ENCODE measurements at regions not wholly inside any gene's neighbourhood (a gene's known extent, or its start where the extent isn't known, plus 50 kb on each side); places are given as distances from the start of the nearest gene placed in this dataset.
A peak's percentile ranks its signal among the peaks of the same experiment; 100 is the strongest.

DNA sequence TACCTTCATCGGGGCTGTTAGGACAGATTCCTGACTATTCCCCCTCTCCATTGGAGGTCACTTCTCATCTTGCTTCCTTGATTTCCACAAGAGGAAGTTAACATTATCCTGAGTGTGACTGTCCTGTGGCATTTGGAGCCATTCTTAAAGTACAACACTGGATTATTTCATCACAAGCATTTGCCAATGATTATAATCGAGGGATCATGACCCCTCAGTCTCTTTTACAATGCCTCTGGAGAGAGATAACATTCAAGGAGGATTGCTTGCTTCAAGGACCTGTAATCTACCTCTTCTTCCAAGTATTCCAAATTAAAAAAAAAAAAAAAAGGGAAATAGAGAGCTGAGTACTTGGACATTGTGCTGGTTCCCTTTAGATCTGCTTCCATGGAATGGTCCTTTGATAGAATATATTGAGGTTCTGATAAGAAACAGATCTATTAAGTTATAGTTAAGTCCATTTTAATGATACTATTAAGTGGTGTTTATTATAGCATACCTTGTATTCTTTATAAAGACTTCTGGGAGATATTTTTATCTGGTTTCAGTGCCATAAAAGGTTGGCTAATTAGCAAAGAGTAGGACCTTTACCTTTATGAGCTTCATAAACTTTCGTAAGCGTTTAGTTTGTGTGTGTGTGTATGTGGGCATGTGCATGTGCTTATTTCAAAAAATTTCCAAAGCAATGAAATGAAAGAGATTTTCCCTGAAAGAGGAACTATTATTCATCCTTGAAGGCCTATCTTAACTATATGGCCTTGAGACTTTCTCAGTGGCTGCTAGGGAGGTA lies 469.1 kb downstream of the DHX35 start:
- DNase-seq, result no peak

DNA sequence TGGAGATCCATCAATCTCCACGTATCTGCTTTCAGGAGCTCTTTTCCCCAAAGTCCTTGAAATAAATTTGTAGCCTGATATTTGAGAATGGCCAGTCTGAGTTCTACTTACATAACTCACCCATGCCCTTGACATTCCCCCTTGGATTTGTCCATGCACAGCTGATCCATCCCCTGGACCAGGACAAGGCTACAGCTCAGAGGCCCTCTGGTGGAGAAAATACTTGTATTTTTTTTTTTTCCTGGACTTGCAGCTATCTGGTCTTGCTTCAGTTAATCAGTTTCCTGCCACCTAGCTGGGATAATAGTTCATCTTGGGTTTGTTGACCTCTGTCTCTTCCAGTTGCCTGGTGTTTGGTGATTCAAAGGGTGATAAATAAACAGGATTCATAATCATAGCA lies 467.6 kb downstream of the DHX35 start:
- DNase-seq, result no peak

DNA sequence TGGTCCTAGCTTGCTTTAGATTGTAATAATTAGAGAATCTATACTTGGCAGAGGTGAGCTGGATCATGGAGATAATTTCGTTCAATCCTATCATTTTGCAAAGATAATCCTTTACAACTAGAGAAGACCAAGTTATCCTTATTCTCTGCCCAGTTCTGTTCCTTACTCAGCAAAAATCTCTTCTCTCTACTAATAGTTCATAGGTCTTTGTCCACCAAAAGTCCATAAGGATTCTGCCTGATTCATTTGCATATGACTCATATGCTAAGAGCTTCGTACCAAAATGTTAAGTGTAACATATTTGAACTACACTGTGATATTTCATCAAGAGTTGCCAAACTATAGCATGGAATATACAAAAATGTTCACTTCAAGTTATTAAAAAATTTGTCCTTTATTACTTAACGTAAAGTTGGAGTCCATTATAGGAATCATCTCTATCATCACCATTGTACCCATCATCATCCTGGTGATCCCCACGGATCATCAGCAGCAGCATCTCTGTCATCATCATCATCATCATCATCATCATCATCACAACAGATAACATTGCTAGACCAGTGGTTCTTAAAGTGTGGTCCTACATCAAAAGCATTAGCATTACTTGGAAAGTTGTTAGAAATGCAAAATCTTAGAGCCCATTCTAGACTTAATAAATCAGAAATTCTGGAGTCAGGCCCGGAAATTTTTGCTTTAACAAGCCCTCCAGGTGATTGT lies 463.0 kb downstream of the DHX35 start:
- no peak for DNase-seq

DNA sequence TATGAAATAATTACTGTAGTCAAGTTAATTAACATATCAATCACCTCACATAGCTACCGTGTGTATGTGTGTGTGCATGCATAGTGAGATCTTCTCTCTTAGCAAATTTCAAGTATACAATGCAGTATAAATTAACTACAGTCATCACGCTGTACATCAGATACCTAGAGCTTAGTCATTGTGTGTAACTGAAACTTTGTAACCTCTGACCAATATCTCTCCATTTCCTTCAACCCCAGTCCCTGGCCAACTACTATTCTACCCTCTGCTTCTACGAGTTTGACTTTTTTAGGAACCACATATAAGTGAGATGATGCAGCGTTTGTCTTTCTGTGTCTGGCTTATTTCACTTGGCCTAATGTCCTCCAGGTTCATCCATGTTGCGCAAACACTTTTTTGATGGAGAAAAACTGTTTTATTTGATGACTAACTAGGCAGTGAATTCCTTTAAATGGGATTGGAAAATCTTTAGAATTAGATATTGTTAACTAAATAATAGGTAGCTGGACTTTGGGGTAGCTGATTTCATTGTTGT lies 459.5 kb downstream of the DHX35 start:
- no peak for DNase-seq

DNA sequence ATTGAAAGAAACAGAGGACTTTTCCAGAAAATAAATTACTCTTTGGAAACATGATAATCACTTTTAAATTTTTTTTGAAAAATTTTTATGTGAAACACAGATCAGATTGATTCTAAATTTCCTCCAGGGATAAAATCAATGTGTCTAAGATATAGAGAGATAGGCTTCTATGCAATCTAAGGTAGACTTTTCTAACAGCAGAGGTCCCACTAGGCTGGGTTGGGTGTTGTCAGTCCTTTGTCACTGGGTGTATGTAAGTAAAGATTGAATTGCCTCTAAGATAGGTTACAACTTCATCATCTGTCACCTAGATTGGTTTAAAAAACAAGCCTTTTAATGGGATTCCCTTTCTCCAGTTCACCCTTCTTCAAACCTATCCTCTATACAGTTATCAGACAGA lies 449.9 kb downstream of the DHX35 start:
- no peak for DNase-seq

DNA sequence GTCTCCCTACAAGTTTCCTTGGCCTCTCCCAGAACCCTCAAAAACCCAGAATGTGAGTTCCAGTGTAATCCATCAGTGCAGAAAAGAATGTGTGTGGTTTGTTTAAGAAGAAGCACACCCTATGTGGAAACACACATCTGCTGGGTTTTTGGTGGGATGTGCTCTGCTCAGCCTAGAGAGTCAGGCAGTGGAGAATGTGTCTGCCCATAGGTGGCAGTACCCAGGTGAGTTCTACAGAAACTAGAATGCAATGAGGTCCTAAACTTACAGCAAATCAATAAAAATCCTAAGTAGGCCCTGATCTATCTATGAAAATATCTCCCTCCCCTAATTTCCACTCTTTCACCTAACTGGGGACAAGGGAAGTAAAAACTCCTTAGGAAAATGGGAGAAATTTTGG lies 437.3 kb downstream of the DHX35 start:
- no peak for DNase-seq

DNA sequence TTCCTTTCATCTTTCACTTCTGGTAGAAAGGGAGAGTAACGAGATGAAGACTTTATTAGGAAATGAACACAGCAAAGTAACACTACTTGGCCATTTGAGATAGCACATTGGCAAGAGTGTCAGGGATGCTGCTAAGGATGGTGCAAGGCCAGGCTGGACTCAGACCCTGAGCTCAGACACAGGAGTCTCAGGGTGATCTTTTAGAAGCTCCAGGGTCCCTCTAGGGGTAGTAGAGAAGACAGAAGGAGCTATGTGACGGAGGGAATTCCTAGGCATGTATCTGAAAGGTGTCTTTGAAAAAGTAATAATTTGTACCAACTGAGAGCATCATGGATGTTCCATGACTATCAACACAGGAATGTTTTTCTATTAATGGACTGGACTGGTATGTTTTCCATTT lies 436.5 kb downstream of the DHX35 start:
- DNase-seq, result no peak

DNA sequence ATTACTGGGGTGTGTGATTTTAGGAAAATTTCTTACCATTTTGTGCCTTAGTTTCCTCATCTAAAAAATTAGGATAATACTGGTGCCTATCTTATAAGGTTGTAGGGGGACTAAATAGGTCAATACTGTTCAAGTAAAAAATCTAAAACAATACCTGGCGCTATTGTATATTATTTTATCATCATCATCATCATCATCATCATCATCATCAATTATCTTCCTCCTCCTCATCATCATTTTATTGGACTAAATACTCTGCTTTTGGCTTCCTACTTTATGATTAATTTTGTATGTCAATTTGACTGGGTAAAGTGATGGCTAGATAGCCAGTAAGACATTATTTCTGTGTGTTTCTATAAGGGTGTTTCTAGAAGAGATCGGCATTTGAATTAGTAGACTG lies 435.5 kb downstream of the DHX35 start:
- DNase-seq, result no peak

DNA sequence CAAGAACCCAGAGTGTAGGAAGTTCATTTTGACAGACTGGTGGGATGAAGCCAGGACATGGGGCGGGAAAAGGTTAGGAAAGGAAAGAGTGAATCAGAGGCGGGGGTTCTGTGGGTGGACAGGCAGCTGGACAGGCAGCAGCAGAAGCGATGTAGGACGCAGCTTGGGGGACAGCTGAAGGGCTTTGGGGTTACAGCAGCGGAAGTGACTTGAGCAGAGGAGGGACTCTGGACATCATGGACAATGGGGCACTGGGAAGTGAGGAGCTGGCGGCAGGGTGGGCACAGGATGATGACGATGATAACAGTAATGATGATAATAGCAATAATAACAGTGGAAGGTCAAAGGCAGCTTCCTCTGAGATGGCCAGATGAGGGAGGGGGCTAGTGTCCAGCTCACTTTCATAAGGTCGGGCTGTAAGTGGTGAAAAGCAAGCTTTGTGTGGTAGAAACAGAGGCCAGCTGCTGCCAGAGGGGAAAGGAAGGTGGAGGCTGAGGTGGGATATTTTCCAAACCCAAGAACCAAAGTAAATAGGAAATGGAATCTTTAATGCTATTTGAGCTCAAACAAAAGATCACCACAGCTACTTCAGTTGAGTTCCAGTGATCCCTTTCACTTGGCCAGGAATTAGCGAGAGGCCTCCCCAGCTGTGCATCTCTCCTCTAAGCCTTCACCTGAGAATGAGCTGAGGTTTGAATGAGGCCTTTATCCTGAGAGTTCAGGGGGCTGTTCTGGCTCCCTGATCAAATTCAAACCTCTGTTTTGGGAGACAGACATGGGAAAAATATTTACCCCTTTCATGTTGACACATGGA lies 433.5 kb downstream of the DHX35 start:
- DNase-seq, result no peak

DNA sequence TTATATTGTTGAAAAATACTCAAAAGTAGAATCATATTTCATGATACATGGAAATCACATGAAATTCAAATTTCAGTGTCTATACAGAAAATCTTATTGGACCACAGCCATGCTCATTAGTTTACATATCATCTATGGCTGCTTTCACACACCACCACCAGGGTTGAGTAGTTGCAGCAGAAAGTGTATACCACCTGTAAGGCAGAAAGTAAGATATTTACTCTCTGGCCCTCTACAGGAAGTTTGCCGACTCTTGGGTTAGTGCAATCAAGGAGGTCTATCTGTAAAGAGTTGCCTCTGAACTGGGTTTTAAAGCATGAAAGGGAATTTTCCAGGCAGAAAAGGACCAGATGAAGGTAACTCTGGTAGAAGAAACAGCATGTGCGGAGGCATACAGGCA lies 432.3 kb downstream of the DHX35 start:
- DNase-seq, result no peak

DNA sequence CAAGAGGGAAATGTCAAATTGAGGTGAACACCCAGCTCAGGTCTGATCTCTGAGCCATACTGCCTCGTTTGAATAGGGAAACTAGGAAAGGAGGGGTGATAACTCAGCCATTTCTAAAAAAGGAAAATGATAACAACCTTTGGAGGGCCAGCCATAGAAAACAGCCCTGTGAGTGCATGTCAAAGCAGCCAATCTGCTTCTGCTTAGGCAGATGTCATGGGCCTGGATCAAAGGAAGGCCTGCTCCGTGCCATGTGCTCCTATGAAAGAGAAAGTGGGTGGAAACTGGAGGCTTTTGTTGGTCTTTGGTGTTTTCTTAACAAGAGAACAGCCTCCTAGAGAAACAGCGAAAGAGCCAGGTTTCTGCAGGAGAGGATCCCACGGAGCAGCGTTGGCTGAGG lies 428.0 kb downstream of the DHX35 start:
- DNase-seq, result no peak

DNA sequence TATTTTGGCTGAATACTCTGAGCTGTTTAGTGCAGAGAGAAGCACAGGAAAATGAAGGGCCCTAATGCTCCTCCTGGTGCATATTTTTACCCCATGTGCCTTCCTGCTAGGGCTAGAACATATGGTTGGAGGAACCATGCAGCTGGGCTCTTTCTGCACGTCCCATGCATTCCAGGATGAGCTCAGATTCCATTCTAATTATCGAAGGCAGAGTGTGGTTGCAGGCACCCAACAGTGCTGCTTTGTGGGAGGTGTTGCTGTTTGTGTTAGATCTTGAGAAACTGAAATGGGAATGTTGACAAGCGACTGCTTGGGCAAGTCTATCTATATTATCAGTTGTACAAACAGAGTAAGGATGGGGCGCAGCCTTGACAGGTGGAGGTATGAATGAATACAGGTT lies 419.5 kb downstream of the DHX35 start:
- no peak for DNase-seq

DNA sequence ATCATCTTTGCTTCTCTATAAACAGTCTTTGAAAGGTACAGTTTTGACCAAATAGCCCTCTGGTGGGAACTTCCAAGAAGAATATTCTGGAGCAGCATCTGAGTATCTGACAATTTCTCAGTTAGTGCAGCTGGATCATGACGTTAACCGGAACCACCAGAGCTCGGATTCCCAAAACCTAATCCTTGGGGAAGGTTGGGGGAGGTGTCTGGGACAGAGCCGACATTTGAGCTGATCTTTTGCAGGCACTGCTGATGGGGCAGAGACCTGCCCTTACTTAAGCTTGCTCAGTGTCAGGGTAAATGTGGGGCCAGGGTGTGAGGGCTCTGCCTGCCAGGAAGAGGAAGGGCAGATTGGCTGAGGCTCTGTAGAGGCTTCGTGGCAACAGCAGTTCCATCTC lies 416.6 kb downstream of the DHX35 start:
- DNase-seq, result no peak

DNA sequence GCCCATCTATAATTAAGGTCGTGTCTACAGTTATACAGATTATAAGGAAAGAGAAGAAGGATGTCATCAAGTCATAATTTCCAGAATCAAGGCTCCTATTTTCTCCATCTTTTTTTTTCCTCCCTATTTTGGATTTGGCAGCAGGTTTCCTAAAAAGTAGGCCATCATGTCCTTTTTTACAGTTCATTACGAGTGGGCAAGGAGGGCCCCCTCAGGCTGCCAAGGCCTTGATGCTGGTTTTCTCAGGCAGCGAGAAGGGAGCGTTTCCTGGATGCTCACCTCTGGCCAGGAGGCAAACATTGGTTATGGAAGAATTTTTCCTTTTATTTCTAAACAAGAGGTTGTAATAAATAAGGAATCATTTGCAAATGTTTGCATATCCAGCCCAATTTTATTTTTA lies 414.6 kb downstream of the DHX35 start:
- no peak for DNase-seq

DNA sequence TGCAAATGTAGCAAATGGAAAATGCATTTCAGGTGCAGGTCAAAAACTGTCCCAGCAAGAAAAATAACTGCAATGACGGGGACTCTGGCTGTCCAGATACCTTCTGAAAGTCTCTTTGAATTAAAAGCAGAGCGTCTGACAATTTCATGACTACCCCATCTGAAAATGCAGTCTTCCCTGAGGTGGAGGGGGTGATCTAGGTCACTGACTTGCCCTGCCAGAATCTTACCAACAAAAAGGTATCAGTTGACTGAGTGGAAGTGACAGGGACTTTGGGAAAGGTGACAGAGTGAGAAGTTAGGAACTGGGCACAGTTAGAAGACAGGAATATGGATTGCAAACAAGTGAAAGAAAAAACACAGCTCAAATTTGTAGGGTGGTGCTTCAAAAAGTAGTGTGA lies 402.2 kb downstream of the DHX35 start:
- no peak for DNase-seq

DNA sequence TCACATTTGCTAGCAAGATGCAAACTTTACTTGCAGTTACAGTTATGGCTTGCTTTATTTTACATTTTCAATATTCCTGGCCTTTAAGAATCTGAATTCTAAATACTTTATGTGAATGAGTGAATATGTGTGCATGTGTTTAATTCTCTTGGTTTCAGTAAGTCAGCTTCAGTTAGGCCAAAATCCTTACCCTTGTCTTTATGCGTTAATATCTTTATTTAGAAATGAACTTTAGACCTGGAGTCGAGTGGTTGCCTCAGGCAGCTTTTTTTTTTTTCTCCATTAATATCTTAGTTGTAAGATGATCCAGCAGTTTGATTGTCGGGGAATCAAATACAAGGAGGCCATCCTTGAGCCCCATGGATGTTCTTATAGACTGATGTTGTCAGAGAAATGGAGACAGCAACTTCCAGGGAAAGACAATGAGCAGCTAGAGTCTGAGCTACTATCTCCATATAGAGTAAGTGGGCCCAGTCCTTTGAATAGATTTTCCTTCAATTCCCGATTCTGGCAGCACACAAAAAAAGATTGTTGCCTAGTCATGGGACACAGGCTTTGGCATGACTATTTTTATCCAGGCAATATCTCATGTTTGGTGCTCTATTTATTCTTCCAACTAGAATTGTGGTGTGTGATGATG lies 398.0 kb downstream of the DHX35 start:
- DNase-seq, result no peak

DNA sequence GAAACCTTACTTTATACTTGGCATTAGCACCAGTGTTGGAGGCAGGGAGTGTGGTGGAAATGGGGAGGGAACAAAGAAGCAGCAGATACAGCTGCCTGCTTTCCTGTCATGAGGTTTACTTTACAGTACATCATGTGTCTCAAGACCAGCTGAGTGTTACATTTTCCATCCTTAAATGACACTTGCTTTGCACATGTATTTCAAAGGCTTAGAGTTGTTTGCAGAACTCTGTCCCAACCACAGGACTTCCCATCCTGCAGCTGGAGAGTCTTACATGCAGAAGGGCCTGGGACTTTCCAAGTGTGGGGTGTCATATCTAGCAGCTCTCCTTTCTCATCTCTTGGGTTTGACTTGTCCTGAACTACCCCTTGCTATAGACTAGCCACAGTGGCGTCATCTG lies 395.9 kb downstream of the DHX35 start:
- peak; percentile 20 for DNase-seq

DNA sequence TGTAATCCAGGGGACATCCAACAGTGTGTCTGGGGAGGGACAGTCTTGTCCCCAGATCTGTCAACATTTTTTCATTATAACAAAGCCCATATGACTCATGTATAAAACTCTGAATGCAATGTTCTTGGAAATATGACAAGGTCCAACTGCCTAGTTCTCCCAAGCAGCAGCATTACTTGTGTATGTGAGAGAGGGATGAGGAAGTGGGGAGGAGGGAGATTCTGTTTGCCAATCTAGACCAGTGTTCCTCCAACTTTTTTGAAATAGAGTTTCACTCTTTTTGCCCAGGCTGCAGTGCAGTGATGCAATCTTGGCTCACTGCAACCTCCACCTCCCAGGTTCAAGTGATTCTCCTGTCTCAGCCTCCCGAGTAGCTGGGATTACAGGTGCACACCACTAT lies 394.8 kb downstream of the DHX35 start:
- peak; percentile 68 for DNase-seq

DNA sequence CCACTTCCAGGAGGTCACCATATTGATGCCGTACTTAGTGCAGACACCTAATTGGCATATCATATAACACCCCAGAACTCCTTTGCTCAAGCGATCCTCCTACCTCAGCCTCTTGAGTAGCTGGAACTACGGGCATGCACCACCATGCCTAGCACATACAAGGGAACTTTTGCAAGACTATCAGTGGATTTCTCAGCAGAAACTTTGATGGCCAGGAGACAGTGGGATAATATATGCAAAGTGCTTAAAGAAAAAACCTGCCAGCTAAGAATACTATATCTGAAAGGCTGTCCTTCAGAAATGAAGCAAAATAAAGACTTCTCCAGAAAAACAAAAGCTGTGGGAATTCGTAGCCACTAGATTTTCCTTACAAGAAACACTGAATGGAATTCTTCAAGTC lies 387.1 kb downstream of the DHX35 start:
- no peak for DNase-seq

DNA sequence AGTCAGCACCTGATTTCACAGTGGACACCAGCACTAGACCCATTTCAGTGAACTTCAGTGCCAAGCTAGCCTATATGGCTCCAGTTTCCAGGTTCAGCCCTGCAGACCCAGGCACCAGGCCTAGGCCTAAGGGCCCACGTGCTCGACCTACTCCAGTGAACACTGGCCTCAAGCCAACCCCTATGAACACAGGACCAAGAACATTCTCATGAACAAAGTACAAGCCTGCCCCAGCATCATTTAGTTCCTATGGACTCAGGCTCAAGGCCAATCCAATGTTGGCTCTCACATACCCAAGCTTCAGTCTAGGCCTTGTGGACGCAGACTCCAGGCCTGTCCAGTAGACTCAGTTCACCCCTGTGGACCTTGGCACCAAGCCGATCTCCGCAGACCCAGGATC lies 385.5 kb downstream of the DHX35 start:
- DNase-seq, result no peak

DNA sequence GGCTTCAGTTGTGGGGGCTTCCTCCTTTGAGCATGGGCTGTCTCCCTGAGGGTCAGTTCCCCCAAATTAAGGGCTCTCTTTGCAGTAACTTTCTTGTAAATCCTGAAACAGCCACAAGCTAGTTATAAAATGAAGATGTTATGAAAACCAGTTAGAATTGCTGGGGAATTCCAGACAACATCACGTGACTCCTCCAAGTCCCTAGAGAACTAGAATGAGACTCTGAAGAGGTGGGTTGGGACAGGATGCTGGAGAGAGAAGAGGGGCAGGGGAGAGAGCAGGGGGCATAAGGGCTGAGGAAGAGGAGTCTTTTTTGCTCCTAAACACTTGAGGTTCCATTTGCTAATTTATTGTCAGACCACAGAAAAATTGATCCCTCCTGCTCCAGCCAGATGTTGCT lies 380.3 kb downstream of the DHX35 start:
- no peak for DNase-seq

DNA sequence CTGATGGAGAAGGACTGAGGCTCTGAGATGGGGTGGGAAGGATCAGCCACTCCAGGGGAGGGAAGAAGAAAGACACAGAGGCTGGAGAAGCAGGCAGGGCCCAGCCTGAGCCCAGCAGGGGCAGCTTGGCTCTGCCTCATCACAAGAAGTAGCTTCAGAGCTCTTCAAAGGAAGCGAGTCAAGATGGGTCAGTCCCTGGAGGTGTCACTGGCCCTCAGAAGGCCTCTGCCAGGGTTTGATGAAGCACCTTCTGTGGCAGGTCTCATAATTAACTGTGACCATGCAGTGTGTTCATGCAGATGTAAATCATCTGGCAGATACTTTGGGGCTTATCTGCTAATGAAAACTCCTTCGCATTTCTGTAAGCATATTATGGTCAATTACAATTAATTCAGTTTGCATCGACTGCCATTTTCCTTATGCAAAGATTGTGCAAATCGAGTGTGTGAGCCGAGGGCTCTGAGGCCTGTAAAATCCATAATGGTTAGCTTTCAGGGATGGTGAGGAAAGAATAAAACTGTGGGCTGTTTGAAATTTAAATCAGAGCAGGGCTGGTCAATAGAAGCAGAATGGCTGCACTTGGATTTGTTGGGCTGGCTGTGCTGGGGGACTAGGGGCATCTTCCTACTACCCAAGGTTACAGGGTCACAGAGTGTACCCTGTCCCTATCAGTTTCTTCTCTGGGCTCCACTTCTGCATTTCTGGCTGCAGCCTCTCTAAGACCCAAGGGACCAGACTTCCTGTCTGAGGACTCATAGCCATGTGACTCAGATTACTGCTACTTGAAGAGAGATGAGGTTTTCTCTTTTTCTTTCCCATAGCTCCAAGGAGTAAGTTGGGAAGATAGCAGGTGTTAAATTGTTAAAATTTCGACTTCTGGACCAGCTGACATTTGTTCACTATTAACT lies 376.6 kb downstream of the DHX35 start:
- DNase-seq, result peak; percentile 75

Measured in MV-4-11 (cell line).